HG02973 (cell line): ENCODE measurements at regions not wholly inside any gene's neighbourhood (a gene's known extent, or its start where the extent isn't known, plus 50 kb on each side); places are given as distances from the start of the nearest gene placed in this dataset.

ENCODE experiments used
- ATAC-seq: cut with Tn5 transposase; IDR thresholded peaks from one replicate; pipeline ENCODE4 v1.9.1; 2021; ENCODE audit warnings: moderate library complexity; ENCODE audit not compliant: unreplicated experiment

GRCh38 chr17:77883213-77883650 is 75.3 kb upstream of the TNRC6C start:
- ATAC-seq, result no peak

- ATAC-seq, result no peak
These were observed 74.5 kb upstream of the TNRC6C start for GRCh38 chr17:77884019-77884418.

- ATAC-seq, result no peak
These were observed 73.4 kb upstream of the TNRC6C start for GRCh38 chr17:77884967-77885641.

GRCh38 chr17:77885678-77886386 is 72.7 kb upstream of the TNRC6C start:
- no peak for ATAC-seq

- no peak for ATAC-seq
These were observed 72.1 kb upstream of the TNRC6C start for GRCh38 chr17:77886387-77886728.

GRCh38 chr17:77887110-77887463 is 71.4 kb upstream of the TNRC6C start:
- ATAC-seq, result no peak

- no peak for ATAC-seq
These were observed 70.8 kb upstream of the TNRC6C start for GRCh38 chr17:77887464-77888241.

- no peak for ATAC-seq
These were observed 70.0 kb upstream of the TNRC6C start for GRCh38 chr17:77888242-77889134.

- no peak for ATAC-seq
These were observed 69.4 kb upstream of the TNRC6C start for GRCh38 chr17:77889135-77889505.

- no peak for ATAC-seq
These were observed 68.4 kb upstream of the TNRC6C start for GRCh38 chr17:77889866-77890760.

GRCh38 chr17:77890771-77891170 is 67.7 kb upstream of the TNRC6C start:
- ATAC-seq, result no peak

GRCh38 chr17:77891602-77892001 is 66.9 kb upstream of the TNRC6C start:
- no peak for ATAC-seq

GRCh38 chr17:77892031-77892430 is 66.5 kb upstream of the TNRC6C start:
- ATAC-seq, result no peak

GRCh38 chr17:77892469-77893143 is 65.9 kb upstream of the TNRC6C start:
- no peak for ATAC-seq

- ATAC-seq, result no peak
These were observed 65.1 kb upstream of the TNRC6C start for GRCh38 chr17:77893144-77894044.

- no peak for ATAC-seq
These were observed 64.2 kb upstream of the TNRC6C start for GRCh38 chr17:77894126-77894956.

- no peak for ATAC-seq
These were observed 60.7 kb upstream of the TNRC6C start for GRCh38 chr17:77897741-77898301.
